K562 (cell line): ENCODE measurements at regions not wholly inside any gene's neighbourhood (a gene's known extent, or its start where the extent isn't known, plus 50 kb on each side); places are given as distances from the start of the nearest gene placed in this dataset.

Experiments
- ATAC-seq: fragments of 200-7000 bp; cut with Tn5 transposase; 3 replicates; pipeline ENCODE4 v1.9.1; 2020; ENCODE audit warnings: moderate library complexity
- BruUV-seq: library from RNA; stranded (reverse); fragments of 400-500 nt; replicated peaks from 2 replicates; lab custom pipeline; 2021; lab: Mats Ljungman, UMichigan
- CTCF ChIA-PET: fragments of 300-600 bp; formaldehyde crosslinking; extraction: SDS; loops from one replicate; lab custom pipeline; 2021; ENCODE audit warnings: low intra/inter-chr PET ratio; lab: Yijun Ruan, JAX
- POLR2A ChIA-PET: fragments of 300-600, 350-650 bp; sonication (Branson Sonifier 250); formaldehyde crosslinking; extraction: SDS; loops from one replicate; lab custom pipeline; 2021; ENCODE audit warnings: antibody characterized with exemption, inconsistent platforms; lab: Yijun Ruan, JAX
- DNase-seq, 4 experiments: peaks; one replicate each; pipeline versions ENCODE4 v3.0.0 to v3.0.0-alpha.2; 2011 to 2018; ENCODE audit warnings: low spot score in 3 of 4, mixed read lengths in 3 of 4; ENCODE audit errors: extremely low read depth in 1 of 4
- FAIRE-seq: peaks from 2 replicates; lab custom pipeline; 2011; peaks lifted over from hg19 to GRCh38; lab: Jason Lieb, UNC
- H2AFZ ChIP-seq: 2 replicates; pipeline ENCODE4 v1.6.0; 2011; ENCODE audit warnings: low read depth, low read length, control low read depth, inconsistent platforms
- H3K27ac ChIP-seq: fragments of 200-600 bp; 3 replicates; pipeline ENCODE4 v1.8.0; 2011; ENCODE audit warnings: low read depth, mild to moderate bottlenecking, control low read depth, inconsistent platforms, low read length, moderate library complexity, mixed read lengths; ENCODE audit errors: extremely low read depth
- H3K27me3 ChIP-seq, 2 experiments: fragments of 300-600 bp in 1 of 2; 2 replicates in 1 of 2; 3 replicates in 1 of 2; pipeline versions ENCODE4 v1.6.0 to v1.8.0; 2011; ENCODE audit warnings: inconsistent platforms in 2 of 2, low read length in 2 of 2, mild to moderate bottlenecking in 1 of 2, mixed read lengths in 1 of 2, moderate library complexity in 1 of 2; ENCODE audit not compliant: control insufficient read depth in 2 of 2, insufficient read depth in 2 of 2
- H3K36me3 ChIP-seq: fragments of 300-600 bp; 3 replicates; pipeline ENCODE4 v1.8.0; 2011; ENCODE audit warnings: mild to moderate bottlenecking, low read length, inconsistent platforms; ENCODE audit not compliant: control insufficient read depth, insufficient read depth
- H3K4me1 ChIP-seq, 2 experiments: fragments of 200-600 bp in 1 of 2; replicated peaks in 1 of 2; 2 replicates in 1 of 2; 3 replicates in 1 of 2; pipeline versions ENCODE4 v1.5.1 to v1.8.0; 2011; ENCODE audit warnings: inconsistent platforms in 2 of 2, low read length in 2 of 2, mild to moderate bottlenecking in 1 of 2, mixed read lengths in 1 of 2, moderate library complexity in 1 of 2; ENCODE audit not compliant: control insufficient read depth in 2 of 2, insufficient read depth in 2 of 2
- H3K4me2 ChIP-seq: 2 replicates; pipeline ENCODE4 v1.6.1; 2011; ENCODE audit warnings: low read length, control low read depth, inconsistent platforms, mixed read lengths; ENCODE audit not compliant: insufficient read depth
- H3K4me3 ChIP-seq: fragments of 200-600 bp; sonication (generic), shearing (Covaris generic); 2 replicates; pipeline ENCODE4 v1.5.1; 2016; ENCODE audit warnings: control low read depth, inconsistent platforms
- H3K79me2 ChIP-seq: fragments of 200-600 bp; 3 replicates; pipeline ENCODE4 v1.8.0; 2011; ENCODE audit warnings: low read length, inconsistent platforms; ENCODE audit not compliant: control insufficient read depth, insufficient read depth
- H3K9ac ChIP-seq, 2 experiments: 2 replicates each; pipeline versions ENCODE4 v1.6.0 to v1.6.1; 2011; ENCODE audit warnings: low read depth in 2 of 2, low read length in 2 of 2, control low read depth in 1 of 2, inconsistent platforms in 1 of 2, mild to moderate bottlenecking in 1 of 2, mixed read lengths in 1 of 2; ENCODE audit not compliant: insufficient read depth in 1 of 2
- H3K9me1 ChIP-seq: one replicate; pipeline ENCODE4 v1.6.0; 2011; ENCODE audit warnings: inconsistent platforms, mild to moderate bottlenecking, low read length, moderate library complexity; ENCODE audit not compliant: control insufficient read depth, insufficient read depth
- H3K9me3 ChIP-seq: replicated peaks from 2 replicates; pipeline ENCODE4 v1.5.1; 2011; ENCODE audit warnings: low read depth, low read length, inconsistent platforms; ENCODE audit not compliant: control insufficient read depth, insufficient read depth
- H4K20me1 ChIP-seq: replicated peaks from 2 replicates; pipeline ENCODE4 v1.6.1; 2011; ENCODE audit warnings: low read length, inconsistent platforms, mixed read lengths; ENCODE audit not compliant: control insufficient read depth, insufficient read depth
- CBFA2T3 ChIP-seq: fragments of 450-650 bp; IDR thresholded peaks from 2 replicates; pipeline ENCODE4 v1.6.1; 2017
- COPS2 ChIP-seq: fragments of 450-650 bp; conservative IDR thresholded peaks from 2 replicates; pipeline ENCODE4 v1.6.1; 2016; ENCODE audit warnings: mild to moderate bottlenecking, moderate library complexity
- CREB1 ChIP-seq, 2 experiments: sonication (generic) in 1 of 2; formaldehyde crosslinking in 1 of 2; IDR thresholded peaks; 2 replicates each; pipeline versions ENCODE4 v1.6.1 to v1.8.0; 2012 to 2022; ENCODE audit warnings: inconsistent platforms in 1 of 2, mild to moderate bottlenecking in 1 of 2, missing genetic modification reagents in 1 of 2, moderate library complexity in 1 of 2
- CTBP1 ChIP-seq: fragments of 450-650 bp; IDR thresholded peaks from 2 replicates; pipeline ENCODE4 v1.6.1; 2016; ENCODE audit warnings: borderline replicate concordance
- ERF ChIP-seq: fragments of 450-650 bp; formaldehyde crosslinking; IDR thresholded peaks from 2 replicates; pipeline ENCODE4 v1.4.0; 2020; ENCODE audit warnings: mild to moderate bottlenecking, mixed read lengths
- ESRRB ChIP-seq: fragments of 250-450 bp; sonication (Bioruptor Pico); IDR thresholded peaks from 2 replicates; pipeline ENCODE4 v1.5.0; 2020; ENCODE audit warnings: mild to moderate bottlenecking, moderate library complexity, borderline replicate concordance
- HDAC1 ChIP-seq, 2 experiments: fragments of 450-650 bp; IDR thresholded peaks; 2 replicates each; pipeline ENCODE4 v1.6.1; 2016 to 2017; ENCODE audit warnings: inconsistent platforms in 1 of 2, mild to moderate bottlenecking in 1 of 2, moderate library complexity in 1 of 2
- JUN ChIP-seq, 2 experiments: sonication (generic) in 1 of 2; formaldehyde crosslinking in 1 of 2; IDR thresholded peaks; 2 replicates each; pipeline versions ENCODE4 v1.6.1 to v1.8.0; 2012 to 2022; ENCODE audit warnings: borderline replicate concordance in 2 of 2, mild to moderate bottlenecking in 2 of 2, improper control_type of control experiment in 1 of 2, low read depth in 1 of 2, low read length in 1 of 2, missing genetic modification reagents in 1 of 2
- KDM1A ChIP-seq, 2 experiments: fragments of 450-650 bp; IDR thresholded peaks; 2 replicates each; pipeline ENCODE4 v1.6.1; 2016; ENCODE audit warnings: mild to moderate bottlenecking in 2 of 2
- MTA2 ChIP-seq: fragments of 450-650 bp; IDR thresholded peaks from 2 replicates; pipeline ENCODE4 v1.6.1; 2016; ENCODE audit warnings: low read depth
- NUFIP1 ChIP-seq: fragments of 450-650 bp; IDR thresholded peaks from 2 replicates; pipeline ENCODE4 v1.6.1; 2018; ENCODE audit not compliant: partially characterized antibody
- POLR2AphosphoS2 ChIP-seq: IDR thresholded peaks from 2 replicates; pipeline ENCODE4 v1.6.1; 2012; ENCODE audit warnings: low read length, improper control_type of control experiment
- RCOR1 ChIP-seq, 2 experiments: IDR thresholded peaks; 2 replicates each; pipeline ENCODE4 v1.6.1; 2012; ENCODE audit warnings: low read depth in 2 of 2, low read length in 2 of 2, borderline replicate concordance in 1 of 2, improper control_type of control experiment in 1 of 2
- SIN3B ChIP-seq: fragments of 450-650 bp; IDR thresholded peaks from 2 replicates; pipeline ENCODE4 v1.6.1; 2017; ENCODE audit warnings: low read depth, mild to moderate bottlenecking, moderate library complexity
- SMARCE1 ChIP-seq: fragments of 450-650 bp; IDR thresholded peaks from 2 replicates; pipeline ENCODE4 v1.7.1; 2016; ENCODE audit warnings: mild to moderate bottlenecking
- SNRNP70 ChIP-seq: fragments of 200-400 bp; formaldehyde crosslinking; optimal IDR thresholded peaks from 2 replicates; pipeline ENCODE3; 2017; ENCODE audit warnings: low read depth, low read length
- TCF7 ChIP-seq: sonication (generic); IDR thresholded peaks from 2 replicates; pipeline ENCODE4 v1.6.1; 2016; ENCODE audit warnings: antibody characterized with exemption, borderline replicate concordance
- TRIM24 ChIP-seq, 2 experiments: fragments of 450-650 bp; IDR thresholded peaks; 2 replicates each; pipeline ENCODE4 v1.6.1; 2016
- ZNF134 ChIP-seq: fragments of 250-450 bp; sonication (Bioruptor Pico); conservative IDR thresholded peaks from 2 replicates; pipeline ENCODE4 v1.4.0; 2020
- ZNF165 ChIP-seq: fragments of 250-450 bp; sonication (Bioruptor Pico); IDR thresholded peaks from 2 replicates; pipeline ENCODE4 v1.4.0; 2020; ENCODE audit warnings: borderline replicate concordance
- ZNF174 ChIP-seq: fragments of 250-450 bp; sonication (Bioruptor Pico); IDR thresholded peaks from 2 replicates; pipeline ENCODE4 v1.4.0; 2020; ENCODE audit warnings: mild to moderate bottlenecking
- ZNF184 ChIP-seq: sonication (generic); formaldehyde crosslinking; IDR thresholded peaks from 2 replicates; pipeline ENCODE4 v1.5.0; 2020; ENCODE audit warnings: missing genetic modification reagents
- ZSCAN32 ChIP-seq: fragments of 450-650 bp; formaldehyde crosslinking; IDR thresholded peaks from 2 replicates; pipeline ENCODE4 v1.4.0; 2020; ENCODE audit warnings: mild to moderate bottlenecking, moderate library complexity
- WGBS: fragments of 100-300 bp; shearing (Covaris generic); methylation state at CpG from one replicate; pipeline ENCODE4 v1.1.6; 2016; ENCODE audit warnings: low coverage, mixed read lengths; ENCODE audit not compliant: insufficient coverage; ENCODE audit errors: missing lambda C conversion rate; 5-methylcytosine and 5-hydroxymethylcytosine counted together
- in situ Hi-C: fragments of 300-500 bp; cut with MboI; formaldehyde crosslinking; loops from 4 replicates; pipeline ENCODE4 v1.15.0; 2018; ENCODE audit warnings: inconsistent platforms, mixed read lengths
- intact Hi-C: fragments of 100-400 bp; cut with micrococcal nuclease; formaldehyde crosslinking; loops from 2 replicates; pipeline ENCODE4 v1.14.2; 2022
- TF ChIP-seq, protein P1 (sequence below): fragments of 200-400 bp; formaldehyde crosslinking; IDR thresholded peaks from 2 replicates; pipeline ENCODE4 v1.6.1; 2017; ENCODE audit warnings: mild to moderate bottlenecking, low read depth, low read length, moderate library complexity

DNA sequence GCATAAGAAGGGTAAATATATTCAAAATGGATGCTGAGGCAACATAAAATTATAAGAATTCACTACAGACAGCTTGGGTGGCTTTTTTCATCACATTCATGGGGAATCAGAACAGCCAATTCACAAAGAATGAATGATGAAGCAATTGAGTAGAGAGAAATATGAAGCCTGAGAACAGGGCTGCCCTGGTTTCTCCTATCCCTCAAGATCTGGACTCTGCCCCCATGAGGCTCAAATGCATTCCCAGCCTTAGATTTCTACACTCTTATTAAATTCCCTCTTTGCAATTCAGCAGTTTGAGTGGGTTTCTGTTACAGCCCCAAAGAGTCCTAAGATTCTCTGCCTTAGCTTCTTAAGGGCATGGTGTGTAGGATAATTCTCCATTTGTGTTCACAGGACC, 172.5 kb downstream of the MAIP1 start (continued):
- no peak for TF ChIP-seq SIN3B
- TF ChIP-seq CBFA2T3: no peak
- TF ChIP-seq COPS2: no peak
- TF ChIP-seq POLR2AphosphoS2: no peak
- no peak for TF ChIP-seq TRIM24 (IDR thresholded peaks at IDR 0.05)
- TF ChIP-seq ZNF184: no peak
- TF ChIP-seq SMARCE1: no peak
- TF ChIP-seq ZSCAN32 (CRISPR knock-in tag): no peak
- TF ChIP-seq, all 486 proteins: peak for 0

DNA sequence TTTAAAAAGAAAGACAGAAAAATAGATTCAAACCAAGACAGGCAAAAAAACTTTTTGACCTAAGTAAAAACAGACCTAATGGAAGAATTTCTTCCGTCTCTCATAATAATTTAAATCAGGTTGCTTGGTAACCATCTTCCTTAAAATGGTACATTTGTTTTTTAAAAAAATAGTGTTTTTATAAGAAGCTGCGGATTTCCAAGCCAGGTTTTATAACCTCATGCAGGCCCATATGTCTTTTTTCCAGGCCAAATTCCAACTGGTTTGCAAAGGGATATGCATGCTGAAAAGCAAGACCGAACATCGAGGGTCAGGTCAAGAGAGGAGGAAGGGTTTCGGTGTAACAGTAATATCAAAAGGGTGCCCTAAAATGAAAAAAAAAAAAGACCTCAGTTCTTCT, 172.9 kb downstream of the MAIP1 start:
- peaks cover 3% of the 10 kb centered on the region for H3K9me3 ChIP-seq
- in situ Hi-C loops (no loop called here), intact Hi-C loops (no loop called here)
- H3K27ac ChIP-seq: no peak overlapping the region
- no peak overlapping the region for H3K4me3 ChIP-seq
- ChIA-PET CTCF (no interaction called here), POLR2A (no interaction called here)
- no peaks in the 10 kb centered on the region for H4K20me1 ChIP-seq
- H3K9me1 ChIP-seq: no peaks in the 10 kb centered on the region
- no peaks in the 10 kb centered on the region for H3K27me3 ChIP-seq
- H3K4me2 ChIP-seq: no peak overlapping the region
- no peak overlapping the region for H3K9ac ChIP-seq
- FAIRE-seq: no peak
- BruUV-seq: no TSS peak
- no peak for DNase-seq
- 84% methylated on average over 5 of the region's 5 CpGs for WGBS
- H3K36me3 ChIP-seq: no peaks in the 10 kb centered on the region
- H3K79me2 ChIP-seq: no peaks in the 10 kb centered on the region
- no peak for ATAC-seq
- peaks cover 4 to 9% of the 10 kb centered on the region in 2 experiments; a peak in 3 of 5 replicates for H3K4me1 ChIP-seq
- H2AFZ ChIP-seq: no peak overlapping the region
- no peak for TF ChIP-seq JUN (IDR thresholded peaks at IDR 0.05; ENCODE audit: borderline replicate concordance, low read depth, low read length)
- TF ChIP-seq JUN (CRISPR knock-in tag; IDR thresholded peaks at IDR 0.05; ENCODE audit: borderline replicate concordance): no peak
- TF ChIP-seq CTBP1: no peak
- TF ChIP-seq, protein P1, sequence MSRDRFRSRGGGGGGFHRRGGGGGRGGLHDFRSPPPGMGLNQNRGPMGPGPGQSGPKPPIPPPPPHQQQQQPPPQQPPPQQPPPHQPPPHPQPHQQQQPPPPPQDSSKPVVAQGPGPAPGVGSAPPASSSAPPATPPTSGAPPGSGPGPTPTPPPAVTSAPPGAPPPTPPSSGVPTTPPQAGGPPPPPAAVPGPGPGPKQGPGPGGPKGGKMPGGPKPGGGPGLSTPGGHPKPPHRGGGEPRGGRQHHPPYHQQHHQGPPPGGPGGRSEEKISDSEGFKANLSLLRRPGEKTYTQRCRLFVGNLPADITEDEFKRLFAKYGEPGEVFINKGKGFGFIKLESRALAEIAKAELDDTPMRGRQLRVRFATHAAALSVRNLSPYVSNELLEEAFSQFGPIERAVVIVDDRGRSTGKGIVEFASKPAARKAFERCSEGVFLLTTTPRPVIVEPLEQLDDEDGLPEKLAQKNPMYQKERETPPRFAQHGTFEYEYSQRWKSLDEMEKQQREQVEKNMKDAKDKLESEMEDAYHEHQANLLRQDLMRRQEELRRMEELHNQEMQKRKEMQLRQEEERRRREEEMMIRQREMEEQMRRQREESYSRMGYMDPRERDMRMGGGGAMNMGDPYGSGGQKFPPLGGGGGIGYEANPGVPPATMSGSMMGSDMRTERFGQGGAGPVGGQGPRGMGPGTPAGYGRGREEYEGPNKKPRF: no peak
- TF ChIP-seq CREB1 (IDR thresholded peaks at IDR 0.05): no peak
- no peak for TF ChIP-seq CREB1 (CRISPR knock-in tag; IDR thresholded peaks at IDR 0.05)
- no peak for TF ChIP-seq RCOR1 (IDR thresholded peaks at IDR 0.05; ENCODE audit: borderline replicate concordance in 1 of 2, low read depth in 2 of 2, low read length in 2 of 2)
- no peak for TF ChIP-seq KDM1A (IDR thresholded peaks at IDR 0.05)
- TF ChIP-seq HDAC1 (IDR thresholded peaks at IDR 0.05): no peak
- TF ChIP-seq ZNF174 (CRISPR knock-in tag): no peak
- no peak for TF ChIP-seq TCF7
- no peak for TF ChIP-seq NUFIP1
- no peak for TF ChIP-seq MTA2
- TF ChIP-seq ERF (CRISPR knock-in tag): no peak
- no peak for TF ChIP-seq ZNF134
- no peak for TF ChIP-seq ZNF165
- TF ChIP-seq SNRNP70: no peak
- no peak for TF ChIP-seq ESRRB
